HG02759 (cell line): ENCODE measurements at regions not wholly inside any gene's neighbourhood (a gene's known extent, or its start where the extent isn't known, plus 50 kb on each side); places are given as distances from the start of the nearest gene placed in this dataset.

ENCODE experiments used
- ATAC-seq: cut with Tn5 transposase; IDR thresholded peaks from one replicate; pipeline ENCODE4 v1.9.1; 2021; ENCODE audit warnings: mild to moderate bottlenecking, moderate library complexity; ENCODE audit not compliant: unreplicated experiment

- no peak for ATAC-seq
Measured at GRCh38 chr6:104431096-104431495, 428.6 kb downstream of the HACE1 start.

GRCh38 chr6:104428184-104428583 lies 431.5 kb downstream of the HACE1 start:
- ATAC-seq: no peak

GRCh38 chr6:104423691-104424090 lies 436.0 kb downstream of the HACE1 start:
- ATAC-seq: no peak

- ATAC-seq: no peak
Measured at GRCh38 chr6:104421650-104422049, 438.1 kb downstream of the HACE1 start.

- no peak for ATAC-seq
Measured at GRCh38 chr6:104418839-104419238, 440.9 kb downstream of the HACE1 start.

GRCh38 chr6:104418125-104418524 lies 441.6 kb downstream of the HACE1 start:
- ATAC-seq: no peak

- no peak for ATAC-seq
Measured at GRCh38 chr6:104414723-104415122, 445.0 kb downstream of the HACE1 start.

GRCh38 chr6:104413767-104414166 lies 446.0 kb downstream of the HACE1 start:
- ATAC-seq: no peak

- ATAC-seq: no peak
Measured at GRCh38 chr6:104411302-104411701, 448.4 kb downstream of the HACE1 start.

GRCh38 chr6:104409913-104410312 lies 449.8 kb downstream of the HACE1 start:
- ATAC-seq: no peak

- no peak for ATAC-seq
Measured at GRCh38 chr6:104407957-104408356, 451.8 kb downstream of the HACE1 start.

- no peak for ATAC-seq
Measured at GRCh38 chr6:104404377-104404776, 455.3 kb downstream of the HACE1 start.

- no peak for ATAC-seq
Measured at GRCh38 chr6:104402572-104402971, 457.1 kb downstream of the HACE1 start.

- ATAC-seq: no peak
Measured at GRCh38 chr6:104401926-104402325, 457.8 kb downstream of the HACE1 start.

GRCh38 chr6:104400844-104401243 lies 458.9 kb downstream of the HACE1 start:
- no peak for ATAC-seq

GRCh38 chr6:104396077-104396476 lies 463.6 kb downstream of the HACE1 start:
- no peak for ATAC-seq

GRCh38 chr6:104381907-104382306 lies 477.8 kb downstream of the HACE1 start:
- ATAC-seq: no peak

GRCh38 chr6:104365451-104366234 lies 494.1 kb downstream of the HACE1 start:
- ATAC-seq: no peak

- ATAC-seq: no peak
Measured at GRCh38 chr6:104357928-104358327, 501.8 kb downstream of the HACE1 start.

- no peak for ATAC-seq
Measured at GRCh38 chr6:104356197-104356596, 503.5 kb downstream of the HACE1 start.

- no peak for ATAC-seq
Measured at GRCh38 chr6:104349191-104349590, 510.5 kb downstream of the HACE1 start.

- no peak for ATAC-seq
Measured at GRCh38 chr6:104344223-104344622, 515.5 kb downstream of the HACE1 start.

- no peak for ATAC-seq
Measured at GRCh38 chr6:104332364-104332763, 527.4 kb downstream of the HACE1 start.
